ENCODE measurements at regions not wholly inside any gene's neighbourhood (a gene's known extent, or its start where the extent isn't known, plus 50 kb on each side); places are given as distances from the start of the nearest gene placed in this dataset.

DNA sequence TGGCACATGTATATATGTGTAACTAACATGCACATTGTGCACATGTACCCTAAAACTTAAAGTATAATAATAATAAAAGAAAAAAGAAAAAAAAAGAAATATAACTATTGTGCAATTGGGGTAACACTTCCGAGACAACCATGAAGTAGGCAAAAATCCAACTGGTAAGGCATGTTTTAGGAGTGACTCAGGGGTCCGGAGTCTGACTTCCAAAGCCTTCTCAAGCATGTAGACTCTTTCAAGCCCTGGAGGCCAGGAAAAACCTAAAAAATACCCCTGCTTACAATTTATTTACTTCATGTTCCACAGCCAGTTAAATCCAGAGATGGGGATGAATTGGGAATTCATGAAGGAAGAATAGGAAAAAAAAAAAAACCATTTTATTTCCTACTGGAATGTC, 161.3 kb upstream of the PHACTR1 start:
- no peak for DNase-seq

DNA sequence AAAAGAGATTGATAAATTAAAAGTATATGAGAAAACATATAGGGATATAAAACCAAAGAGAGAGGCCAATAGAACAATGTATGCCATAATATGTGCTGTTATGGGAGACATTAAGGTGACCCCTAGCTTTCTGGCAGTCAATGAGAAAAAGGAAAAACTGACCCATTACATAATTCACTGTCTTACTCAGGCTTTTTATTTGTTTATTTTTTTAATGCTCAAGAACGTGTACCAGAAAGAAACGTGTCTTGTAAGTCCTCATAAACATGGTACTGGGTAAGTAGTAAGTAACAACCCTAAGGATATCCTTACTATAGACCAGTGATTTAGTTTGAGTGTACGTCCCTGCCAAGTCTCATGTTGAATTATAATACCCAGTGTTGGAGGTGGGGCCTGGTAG, 160.8 kb upstream of the PHACTR1 start:
- no peak for DNase-seq

DNA sequence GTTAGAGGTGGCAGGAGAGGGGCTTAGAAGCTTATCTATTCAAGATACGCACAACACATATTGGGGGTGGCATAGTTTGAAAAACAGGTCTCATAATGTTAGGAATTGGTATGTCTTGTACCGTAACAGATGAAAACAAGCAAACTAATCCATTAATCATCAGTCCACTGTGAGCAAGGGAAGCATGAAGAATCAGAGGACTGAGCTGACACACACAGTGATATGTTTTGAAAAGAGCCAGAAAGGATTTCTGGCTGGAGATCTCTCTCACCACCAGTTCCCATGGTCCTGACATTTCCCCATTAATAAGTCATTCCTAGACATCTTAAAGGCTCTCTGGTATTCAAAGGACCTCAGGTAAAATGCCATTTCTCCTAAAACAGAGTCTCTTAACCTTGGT, 158.8 kb upstream of the PHACTR1 start:
- DNase-seq = no peak

DNA sequence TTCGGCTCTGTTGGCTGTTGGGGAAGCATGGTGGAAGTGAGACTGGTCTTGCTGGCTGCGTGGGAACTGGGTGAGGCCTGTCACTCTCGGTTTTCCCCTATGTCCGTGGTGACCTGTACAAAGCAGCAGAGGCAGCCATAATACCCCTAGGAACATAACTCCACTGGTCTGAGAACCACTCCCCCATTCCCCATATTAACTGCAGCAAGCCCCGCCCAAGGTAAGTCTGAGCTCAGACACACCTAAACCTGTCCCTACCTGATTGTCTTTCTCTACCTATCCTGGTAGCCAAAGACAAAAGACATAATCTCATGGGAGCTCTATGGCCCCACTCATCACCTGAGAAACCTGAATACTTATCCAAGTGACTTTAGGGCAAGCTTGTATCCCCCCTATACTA, 156.3 kb upstream of the PHACTR1 start:
- DNase-seq = no peak

DNA sequence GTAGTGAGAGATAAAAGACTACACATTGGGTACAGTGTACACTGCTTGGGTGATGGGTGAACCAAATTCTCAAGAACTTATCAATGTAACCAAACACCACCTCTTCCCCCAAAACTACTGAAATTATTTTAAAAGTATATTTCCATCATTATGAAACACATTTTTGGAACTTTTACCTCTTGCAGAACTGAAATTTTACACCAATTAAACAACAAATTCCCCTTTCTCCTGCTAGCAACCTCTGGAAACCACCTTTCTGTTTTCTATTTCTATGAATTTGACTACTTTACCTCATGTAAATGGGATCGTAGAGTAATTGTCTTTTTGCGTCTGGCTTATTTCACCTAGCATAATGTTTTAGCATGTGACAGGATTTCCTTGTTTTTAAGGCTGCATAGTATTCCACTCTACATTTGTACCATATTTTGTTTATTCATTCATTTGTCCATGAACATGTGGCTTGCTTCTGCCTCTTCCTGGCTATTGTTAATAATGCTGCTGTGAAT, 149.9 kb upstream of the PHACTR1 start:
- no peak for DNase-seq

DNA sequence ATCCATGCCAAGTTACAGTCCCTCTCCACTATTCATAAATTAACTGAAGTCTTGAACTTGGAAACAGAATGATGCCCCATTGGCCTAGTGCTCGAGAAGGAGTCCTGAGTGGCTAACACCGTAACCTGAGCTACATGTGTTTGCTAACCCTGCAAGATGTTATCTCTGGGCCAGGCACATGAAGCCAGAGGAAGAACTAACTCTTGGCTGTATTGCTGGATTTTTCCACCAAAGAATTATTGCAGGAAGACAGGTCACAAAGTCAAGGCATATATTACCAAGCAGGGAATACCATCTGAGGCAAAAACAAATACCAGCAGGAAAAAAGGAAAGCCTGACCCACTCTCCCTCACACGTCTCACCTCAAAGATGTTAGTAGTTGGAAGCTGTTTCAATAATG, 148.9 kb upstream of the PHACTR1 start:
- DNase-seq = no peak

DNA sequence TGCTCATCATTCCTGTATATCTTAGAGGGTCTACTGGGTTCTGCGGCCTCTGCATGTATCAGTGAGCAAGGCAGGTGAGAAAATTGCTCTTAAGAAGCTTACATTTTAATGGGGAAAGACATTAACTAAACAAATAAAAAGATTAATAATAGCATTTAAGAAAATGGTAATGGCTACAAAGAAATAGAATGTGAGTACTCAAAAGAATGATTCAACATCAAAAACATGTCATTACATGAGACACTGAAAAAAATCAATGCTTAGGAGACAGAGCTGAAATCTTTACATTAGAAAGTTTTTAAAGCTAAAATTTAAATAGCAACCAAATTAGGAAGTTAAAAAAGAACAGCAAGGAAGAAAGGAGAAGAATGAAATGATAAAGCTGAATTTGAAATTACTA, 146.9 kb upstream of the PHACTR1 start:
- DNase-seq = no peak

DNA sequence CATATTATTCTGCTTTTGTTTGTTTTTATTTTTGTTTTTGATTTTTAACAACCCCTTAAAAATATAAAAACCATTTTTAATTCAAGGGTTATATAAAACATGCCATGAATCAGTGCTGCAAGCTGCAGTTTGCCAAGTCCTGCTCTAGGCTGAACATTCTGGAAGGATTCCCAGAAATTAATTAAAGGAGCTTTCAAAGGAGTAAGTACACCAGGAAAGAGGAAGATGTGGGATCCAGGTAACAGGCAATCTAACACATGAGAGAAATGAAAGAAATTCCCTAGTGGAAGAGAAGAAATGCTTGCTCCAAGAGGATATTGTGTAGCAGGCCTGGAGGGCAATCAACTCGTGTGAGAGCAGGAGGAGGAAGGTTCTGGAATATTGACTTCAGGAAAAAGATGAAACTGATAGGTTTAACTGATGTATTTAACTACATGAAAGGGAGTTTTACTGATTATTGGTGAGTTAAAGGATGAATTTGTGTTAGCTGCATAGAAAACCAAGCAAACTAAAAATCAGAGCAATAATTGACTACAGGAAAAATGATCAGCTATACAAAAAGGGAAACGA, 146.0 kb upstream of the PHACTR1 start:
- DNase-seq = no peak

DNA sequence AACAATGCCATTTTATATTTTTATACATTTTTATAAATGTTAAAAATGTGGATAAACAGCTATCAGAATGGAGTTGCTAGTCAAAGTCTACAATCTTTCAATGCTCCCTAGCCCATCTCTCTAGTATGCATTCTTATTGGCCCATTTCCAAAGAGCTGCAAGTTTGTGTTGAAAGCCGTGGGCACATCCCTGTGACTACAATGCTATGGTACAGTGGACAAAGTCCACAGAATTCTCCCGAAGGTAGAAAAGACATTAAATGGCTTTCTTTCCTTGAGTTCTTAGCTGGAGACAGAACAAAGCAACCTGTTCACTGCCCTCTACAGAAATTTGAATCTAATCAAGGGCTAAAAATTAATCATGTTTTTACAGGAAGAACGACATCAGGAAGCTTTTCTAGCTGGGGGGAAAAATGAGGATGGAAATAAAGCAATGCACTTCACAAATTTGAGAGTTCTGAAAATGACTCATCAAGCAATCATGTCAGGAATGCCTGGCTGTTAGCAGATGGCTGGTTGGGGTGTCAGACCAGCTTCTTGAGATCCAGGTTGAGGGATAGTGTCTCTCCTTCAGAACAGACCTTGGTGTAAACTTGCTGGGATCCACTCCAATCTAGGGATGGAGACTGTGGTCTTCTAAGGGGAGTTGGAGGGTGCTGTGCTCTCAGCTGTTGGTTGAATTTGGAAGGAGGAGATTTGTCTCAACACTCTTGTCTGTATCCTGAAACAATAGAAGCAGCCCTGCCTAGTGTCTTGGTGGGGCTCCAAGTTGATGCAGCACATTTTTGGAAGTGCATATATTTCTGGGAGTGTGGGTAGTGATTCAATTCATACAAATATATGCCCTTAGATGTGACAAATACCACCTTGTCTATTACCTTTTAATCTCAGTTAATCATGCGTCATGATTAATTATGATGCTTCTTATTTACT, 143.4 kb upstream of the PHACTR1 start:
- DNase-seq = no peak

DNA sequence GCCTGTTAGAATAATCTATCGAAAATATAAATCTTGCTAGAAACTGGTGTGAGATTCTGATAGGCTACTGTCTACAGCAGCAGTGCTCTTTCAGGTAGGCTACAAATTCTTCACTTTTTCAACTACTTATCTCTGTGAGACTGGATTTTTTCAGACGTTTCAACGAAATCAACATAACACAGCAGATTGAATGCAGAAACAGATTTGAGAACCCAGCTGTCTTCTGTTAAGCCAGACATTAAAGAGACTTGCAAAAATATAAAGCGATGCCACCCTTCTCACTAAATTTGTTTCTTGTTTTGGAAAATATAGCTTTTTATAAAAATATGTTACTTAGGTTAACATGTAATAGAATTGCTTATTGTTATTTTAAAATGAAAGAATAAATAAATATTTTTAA, 140.6 kb upstream of the PHACTR1 start:
- DNase-seq = no peak

DNA sequence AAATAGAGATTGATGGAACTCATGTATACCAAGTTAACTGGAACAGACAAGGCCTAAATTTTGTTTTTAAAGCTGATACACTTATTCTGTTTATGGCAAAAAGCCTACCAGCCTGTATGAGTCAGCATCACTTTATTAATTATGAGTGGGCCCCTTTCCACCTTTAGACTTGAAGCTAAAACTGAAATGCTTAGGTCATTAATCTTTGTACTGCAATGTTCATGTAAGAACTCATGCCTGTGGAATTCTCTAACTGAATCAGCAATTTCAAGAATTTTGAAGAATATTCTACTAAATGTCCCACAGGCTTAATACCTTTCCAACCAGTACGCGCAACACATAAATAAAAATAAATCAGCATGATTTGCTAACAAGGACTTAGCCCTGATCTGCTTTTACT, 140.2 kb upstream of the PHACTR1 start:
- no peak for DNase-seq

DNA sequence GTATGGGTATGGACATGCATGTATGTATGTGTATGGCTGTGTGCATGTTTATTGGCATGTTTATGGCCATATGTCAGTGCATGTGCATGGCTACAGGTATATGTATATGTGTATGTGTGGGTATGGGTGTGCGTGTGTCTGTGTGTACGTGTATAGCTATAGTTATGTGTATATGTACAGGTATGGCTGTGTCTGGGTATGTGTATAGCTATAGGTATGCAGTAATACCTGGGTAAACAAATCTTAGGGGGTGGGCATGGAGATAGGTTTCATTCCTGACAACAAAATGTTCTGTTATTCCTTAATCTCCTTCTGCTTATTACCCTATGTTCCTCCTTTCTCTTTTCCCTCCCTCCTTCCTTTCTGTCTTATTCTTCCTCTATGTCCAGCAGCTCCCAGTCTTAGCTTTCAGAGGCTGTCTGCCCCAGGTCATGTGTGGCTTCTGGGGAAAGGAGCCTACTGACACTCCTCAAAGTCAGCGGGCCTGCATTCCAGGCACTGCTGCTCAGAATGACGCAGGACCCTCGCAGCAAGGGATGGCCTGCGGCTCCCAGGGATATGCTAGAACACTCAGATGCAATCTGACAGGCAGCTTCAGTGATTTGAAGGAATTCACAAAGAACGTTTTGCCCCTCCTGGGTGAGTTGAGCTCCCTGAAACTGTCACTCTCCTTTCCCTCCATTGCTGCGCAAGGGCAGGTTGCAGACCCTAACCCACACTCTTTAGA, 139.3 kb upstream of the PHACTR1 start:
- DNase-seq = no peak

DNA sequence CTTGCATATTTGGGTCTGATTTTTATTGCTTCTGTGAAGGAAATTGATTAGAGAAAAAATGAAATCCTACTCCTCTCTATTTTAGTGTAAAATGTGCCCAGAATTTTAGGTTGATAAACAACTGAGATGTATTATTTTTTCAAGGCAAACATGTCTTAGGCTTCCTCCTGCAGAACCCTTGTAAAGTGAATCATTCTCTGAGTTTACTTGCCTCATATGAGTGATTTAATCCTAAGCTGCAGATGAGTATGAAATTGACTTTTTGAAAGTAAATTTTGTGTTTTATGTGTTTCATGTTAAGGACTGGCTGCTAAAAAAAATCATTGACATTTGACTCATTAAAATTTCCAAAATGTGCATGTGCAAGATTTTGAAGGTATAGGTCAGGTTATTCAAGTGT, 138.5 kb upstream of the PHACTR1 start:
- no peak for DNase-seq

DNA sequence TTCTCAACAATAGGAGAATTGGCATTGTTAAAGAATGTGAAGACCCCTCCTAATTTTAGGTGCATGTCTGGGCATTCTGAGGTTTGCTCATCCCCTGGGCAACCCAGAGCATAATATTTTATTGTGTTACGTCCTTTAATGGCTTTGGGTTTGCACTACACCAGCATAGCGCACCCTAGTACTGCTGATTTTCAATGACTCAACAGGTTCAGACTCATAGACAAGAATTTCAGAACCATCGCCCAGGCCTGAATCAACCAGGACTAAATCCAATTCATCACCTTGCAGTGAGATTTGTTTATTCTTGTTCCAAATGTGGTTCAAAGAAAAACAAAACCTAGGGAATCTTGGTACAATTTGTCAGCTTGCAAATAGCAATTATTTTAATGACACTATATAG, 137.8 kb upstream of the PHACTR1 start:
- no peak for DNase-seq

DNA sequence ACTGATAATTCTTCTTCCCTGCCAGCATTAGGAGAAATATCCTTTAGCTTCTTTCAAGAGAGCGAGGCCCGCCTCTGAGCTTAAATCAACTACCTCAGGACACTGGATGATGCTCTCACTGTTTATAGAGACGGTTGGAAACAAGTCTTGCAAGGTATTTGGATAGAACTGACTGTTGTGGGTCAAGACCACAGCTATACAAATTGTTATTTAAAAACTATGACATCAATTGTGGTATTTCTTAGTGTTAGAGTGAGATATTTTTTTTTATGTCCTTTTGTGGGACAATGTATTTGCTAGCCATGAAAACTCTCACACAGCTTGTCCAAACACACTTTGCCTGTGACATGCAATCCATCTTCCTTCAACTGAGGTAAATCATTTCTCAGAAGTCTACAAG, 136.3 kb upstream of the PHACTR1 start:
- DNase-seq = no peak

DNA sequence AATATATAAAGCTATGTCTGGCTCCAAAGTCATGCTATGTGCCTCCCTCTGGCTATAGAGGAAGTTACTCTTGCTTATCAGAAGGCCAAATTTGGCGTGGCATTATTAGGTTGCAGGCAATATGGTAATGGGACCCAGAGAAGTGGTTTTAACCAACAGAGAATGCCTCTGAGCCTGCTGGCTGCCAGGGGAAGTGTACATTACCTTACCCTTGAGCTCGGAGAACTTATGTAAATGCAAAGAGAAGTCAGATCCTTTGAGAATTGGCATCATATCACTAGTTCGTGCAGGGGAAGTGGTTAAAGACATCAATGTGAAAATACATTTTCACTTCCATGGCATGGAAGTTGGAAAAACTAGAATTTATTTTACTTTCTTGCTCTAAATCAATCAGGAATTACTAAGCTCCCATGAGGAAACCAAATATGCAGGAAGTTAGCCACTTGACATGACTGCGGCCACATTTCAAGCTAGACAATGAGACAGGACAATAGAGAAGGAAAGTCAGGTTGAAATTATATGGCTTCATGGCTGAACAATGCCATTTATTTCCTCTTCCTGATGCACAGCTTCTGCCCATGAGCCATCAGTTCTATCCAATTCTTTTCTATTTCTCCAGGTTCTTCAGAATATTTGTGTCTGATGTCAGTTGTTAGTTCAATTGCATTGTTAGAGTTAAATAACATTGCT, 134.0 kb upstream of the PHACTR1 start:
- DNase-seq = no peak

DNA sequence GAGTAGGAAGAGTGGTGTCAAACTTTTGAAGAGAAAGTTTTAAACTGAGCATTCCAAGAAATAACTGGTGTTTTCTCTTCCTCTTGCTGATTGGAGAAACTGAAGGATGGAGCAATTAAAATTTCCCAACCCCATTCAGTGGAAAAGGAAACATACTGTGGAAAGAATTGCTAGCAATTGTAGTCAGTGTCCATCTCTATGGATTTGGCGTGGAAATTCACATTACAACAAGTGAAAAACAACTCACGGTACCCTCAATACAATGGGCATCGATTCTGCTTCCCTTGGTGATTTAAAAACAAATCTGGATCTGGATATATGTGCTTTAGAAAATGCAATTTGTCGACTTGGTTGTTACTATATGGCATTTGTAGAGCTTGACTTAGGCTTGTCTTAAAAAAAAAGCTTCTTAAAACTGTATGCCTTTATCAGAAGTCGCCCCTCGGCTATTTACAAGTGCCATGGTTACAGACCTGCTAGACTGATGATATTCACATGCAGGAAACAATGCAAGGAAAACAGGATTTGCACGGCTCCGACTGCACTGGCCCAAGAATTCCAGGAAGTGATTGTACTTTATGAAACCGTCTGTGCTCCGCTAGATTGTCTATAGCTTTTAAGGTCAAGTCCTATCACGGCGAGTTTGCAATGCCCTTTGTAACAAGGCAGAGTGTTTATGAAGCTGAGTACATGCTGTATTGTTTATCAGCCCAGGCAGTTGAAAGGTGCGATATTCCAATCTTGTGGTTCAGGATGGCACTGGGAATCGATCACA, 131.7 kb upstream of the PHACTR1 start:
- no peak for DNase-seq

DNA sequence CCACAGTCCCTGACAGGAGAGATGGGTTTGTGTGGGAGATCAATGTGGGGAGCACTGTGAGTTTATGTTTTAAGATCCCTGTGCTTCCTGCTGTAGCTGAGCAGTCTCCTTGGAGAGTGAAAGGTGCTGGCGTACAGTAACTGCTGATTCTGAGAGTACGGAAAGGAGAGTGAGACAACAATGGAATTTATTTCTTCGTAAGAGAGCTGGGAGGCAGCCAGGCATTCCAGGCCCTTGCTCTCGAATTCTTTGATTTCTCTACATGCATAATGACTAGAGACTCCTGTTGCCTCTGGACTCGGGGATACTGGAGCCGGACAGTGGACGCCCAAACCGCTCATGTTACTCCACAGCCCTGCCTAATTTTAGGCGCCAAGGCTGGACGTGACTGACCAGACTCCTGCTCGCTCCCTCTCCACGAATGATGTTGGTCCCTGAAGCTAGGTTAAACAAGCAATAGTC, 131.0 kb upstream of the PHACTR1 start:
- DNase-seq = no peak

DNA sequence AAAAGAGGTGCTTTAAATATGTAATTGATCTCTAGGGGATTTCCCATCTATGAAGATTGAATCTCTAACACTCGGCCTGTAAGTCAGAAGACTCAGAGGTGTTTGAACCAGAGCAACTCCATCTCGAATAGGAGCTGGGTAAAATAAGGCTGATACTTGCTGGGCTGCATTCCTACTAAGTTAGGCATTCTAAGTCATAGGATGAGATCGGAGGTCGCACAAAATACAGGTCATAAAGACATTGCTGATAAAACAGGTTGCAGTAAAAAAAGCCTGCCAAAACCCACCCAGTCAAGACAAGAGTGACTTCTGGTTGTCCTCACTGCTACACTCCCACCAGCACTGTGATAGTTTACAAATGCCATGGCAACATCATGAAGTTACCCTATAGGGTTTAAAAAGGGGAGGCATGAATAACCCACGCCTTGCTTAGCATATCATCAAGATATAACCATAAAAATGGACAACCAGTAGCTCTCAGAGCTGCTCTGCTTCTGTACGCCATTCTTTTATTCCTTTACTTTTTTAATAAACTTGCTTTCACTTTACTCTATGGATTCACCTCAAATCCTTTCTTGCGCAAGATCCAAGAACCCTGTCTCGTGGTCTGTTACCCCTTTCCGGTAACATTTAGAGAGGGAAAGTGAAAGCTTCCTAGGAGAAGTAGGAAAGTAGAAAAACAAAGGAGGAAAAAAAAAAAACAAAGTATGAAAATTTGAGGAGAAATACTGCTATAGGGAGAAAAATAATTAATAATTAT, 129.7 kb upstream of the PHACTR1 start:
- DNase-seq = no peak

DNA sequence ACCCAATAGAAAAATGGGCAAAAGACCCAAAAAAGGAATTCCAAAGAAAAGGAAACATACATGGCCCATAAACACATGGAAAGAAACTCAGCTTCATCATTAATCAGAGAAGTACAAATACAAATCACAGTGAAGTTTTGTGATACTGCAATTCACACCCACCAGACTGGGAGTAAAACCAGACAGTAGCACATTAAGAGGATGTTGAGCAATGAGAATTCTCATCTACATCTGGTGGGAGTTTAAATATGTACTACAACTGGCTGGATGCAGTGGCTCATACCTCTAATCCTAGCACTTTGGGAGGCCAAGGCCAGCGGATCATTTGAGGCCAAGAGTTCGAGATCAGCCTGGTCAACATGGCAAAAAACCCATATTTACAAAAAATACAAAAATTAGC, 125.7 kb upstream of the PHACTR1 start:
- no peak for DNase-seq

DNA sequence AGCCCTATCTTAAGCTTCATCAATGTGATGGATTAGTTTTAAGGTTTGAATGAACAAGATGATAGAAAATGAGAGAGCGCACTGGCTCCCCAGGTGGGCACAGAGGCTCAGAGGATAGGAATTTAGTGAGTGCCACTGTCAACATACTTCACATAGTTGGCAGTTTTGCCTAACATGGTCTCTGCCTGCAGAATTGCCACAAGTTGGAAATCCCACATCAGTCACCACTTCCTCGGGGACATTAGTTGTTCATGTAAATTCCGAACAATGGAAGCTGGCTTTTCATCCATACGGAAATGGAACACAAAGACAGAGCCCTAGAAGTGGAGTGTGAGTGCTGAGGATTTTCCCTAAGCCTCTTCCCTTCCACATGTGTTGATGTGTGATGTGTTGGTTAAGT, 123.9 kb upstream of the PHACTR1 start:
- no peak for DNase-seq
